ENCODE measurements at regions not wholly inside any gene's neighbourhood (a gene's known extent, or its start where the extent isn't known, plus 50 kb on each side); places are given as distances from the start of the nearest gene placed in this dataset.

- H3K9me3 ChIP-seq (ENCODE audit: control insufficient read depth, insufficient read depth, low read length): no peaks in the 10 kb centered on the region
- in situ Hi-C loops (cut with MboI; ENCODE audit: low sequenced_read_pairs) (no loop called here), dilution Hi-C loops (cut with HindIII; ENCODE audit: low sequenced_read_pairs, unreplicated experiment) (no loop called here), intact Hi-C loops (cut with micrococcal nuclease) (no loop called here)
- DNase-seq (peak; percentile 1), ATAC-seq (ENCODE audit: low read depth) (no peak)
- no peak overlapping the region for H3K9ac ChIP-seq (ENCODE audit: low read depth, low read length)
- H2AK5ac ChIP-seq (ENCODE audit: low read depth, low read length): no peak overlapping the region
- no peak overlapping the region for H2BK120ac ChIP-seq (ENCODE audit: low read depth, low read length)
- H2BK20ac ChIP-seq (ENCODE audit: low read depth, low read length): no peak overlapping the region
- 20% methylated on average over 1 of the region's 3 CpGs; no CpG with 5 or more reads in 1 of the 2 experiments for WGBS, 2 experiments (ENCODE audit: extremely low coverage in 2 of 2, insufficient read length in 1 of 2)
- CTCF ChIA-PET: no interaction called here
- TF ChIP-seq RCOR1 (IDR thresholded peaks at IDR 0.05; ENCODE audit: insufficient replicate concordance, low read length) (no peak), MAFK (IDR thresholded peaks at IDR 0.05; ENCODE audit: low read depth, low read length) (peak; percentile 58)
- H2AK9ac ChIP-seq (replicated peaks; ENCODE audit: low read depth, low read length, poor library complexity): no peak overlapping the region
- BruUV-seq (replicated peaks): no TSS peak
- no peak overlapping the region for H3K23ac ChIP-seq (ENCODE audit: low read depth, low read length)
- no peak overlapping the region for H3K14ac ChIP-seq (replicated peaks; ENCODE audit: low read depth, low read length)
- H3K56ac ChIP-seq (ENCODE audit: extremely low read depth, insufficient read depth, low read length): no peak overlapping the region
- no peak overlapping the region for H2AFZ ChIP-seq (replicated peaks; ENCODE audit: low read length, poor library complexity)
- H3K9me1 ChIP-seq (ENCODE audit: insufficient read depth, low read length): no peaks in the 10 kb centered on the region
- H3K4me2 ChIP-seq (ENCODE audit: low read depth, low read length): no peak overlapping the region
- no peaks in the 10 kb centered on the region for H4K20me1 ChIP-seq (ENCODE audit: insufficient read depth, low read length)
- no peak overlapping the region for H4K8ac ChIP-seq (ENCODE audit: low read depth in 2 of 2, low read length in 2 of 2)
- H2BK5ac ChIP-seq (ENCODE audit: low read depth, low read length, poor library complexity, severe bottlenecking): no peak overlapping the region
- H4K5ac ChIP-seq (ENCODE audit: low read depth, low read length): no peak overlapping the region
- no peak overlapping the region for H3K18ac ChIP-seq (ENCODE audit: low read depth, low read length)
- no peak overlapping the region for H3K4ac ChIP-seq (ENCODE audit: low read depth, low read length)
- peaks cover 5% of the 10 kb centered on the region; the same call in 1 of the 2 replicates for H3K27me3 ChIP-seq (ENCODE audit: control insufficient read depth, insufficient read depth, low read length)
- POLR2A ChIA-PET (ENCODE audit: unreplicated experiment): no interaction called here
- no peaks in the 10 kb centered on the region for H3K79me1 ChIP-seq (ENCODE audit: low read depth in 1 of 2, low read length in 2 of 2)
- no peak overlapping the region for H3K4me3 ChIP-seq (ENCODE audit: insufficient read depth, low read depth, low read length)
- no peaks in the 10 kb centered on the region for H3K36me3 ChIP-seq (ENCODE audit: control insufficient read depth, insufficient read depth, low read length)
- H3K27ac ChIP-seq (ENCODE audit: insufficient read depth, low read length): no peak overlapping the region
- no peak overlapping the region for H2BK15ac ChIP-seq (ENCODE audit: low read depth, low read length)
- no peaks in the 10 kb centered on the region for H3K4me1 ChIP-seq (ENCODE audit: control insufficient read depth, insufficient read depth, low read length)
- no peak overlapping the region for H4K91ac ChIP-seq (ENCODE audit: insufficient read depth, low read depth, low read length)
These were observed 127.6 kb upstream of the CTTNBP2NL start for GRCh38 chr1:112268408-112268807.
